ENCODE measurements at regions not wholly inside any gene's neighbourhood (a gene's known extent, or its start where the extent isn't known, plus 50 kb on each side); places are given as distances from the start of the nearest gene placed in this dataset.

DNA sequence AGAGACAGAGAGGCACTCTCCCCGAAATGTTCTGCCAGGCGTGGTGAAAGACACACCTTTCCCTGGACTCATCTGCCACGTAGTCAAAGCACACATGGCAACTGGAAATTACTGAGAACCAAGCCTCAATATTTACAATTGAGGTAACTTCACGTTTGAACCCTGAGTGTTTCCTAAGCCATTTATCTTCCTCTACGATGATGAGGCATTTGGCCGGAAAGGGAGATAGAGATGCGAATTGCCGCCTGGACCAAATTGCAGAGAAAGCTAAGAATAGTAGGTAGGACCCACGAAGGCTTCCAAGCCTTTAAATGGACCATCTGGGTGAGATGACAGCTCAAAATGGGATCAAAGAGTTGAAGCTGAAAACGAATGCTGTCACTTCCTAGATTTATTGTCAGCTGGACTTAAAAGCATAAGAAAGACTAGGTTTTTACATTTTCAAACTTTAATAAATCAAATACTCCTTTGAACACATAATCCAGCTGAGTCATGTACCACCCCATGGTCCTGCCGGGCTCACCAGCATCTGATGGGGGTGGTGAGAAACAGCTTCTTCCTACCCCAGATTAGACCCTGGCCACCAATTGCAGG, 135.6 kb upstream of the LYZL2 start:
- Histone ChIP-seq H4K20me1 (replicated peaks in 1 of 2; ENCODE audit: control insufficient read depth in 1 of 2, insufficient read depth in 2 of 2, low read length in 2 of 2) (no peaks in the 10 kb centered on the region), H3K27me3 (replicated peaks in 1 of 4; ENCODE audit: control insufficient read depth in 3 of 4, extremely low read depth in 1 of 4, insufficient read depth in 3 of 4, low read length in 3 of 4) (no peaks in the 10 kb centered on the region), H2BK20ac (ENCODE audit: low read length) (no peak overlapping the region), H3K4me1 (replicated peaks in 1 of 4; ENCODE audit: control insufficient read depth in 3 of 4, insufficient read depth in 4 of 4, low read length in 3 of 4) (no peaks in the 10 kb centered on the region), H3K79me2 (ENCODE audit: control insufficient read depth in 1 of 2, insufficient read depth in 2 of 2, low read length in 2 of 2) (no peaks in the 10 kb centered on the region), H2BK15ac (ENCODE audit: low read length) (no peak overlapping the region), H4K5ac (ENCODE audit: insufficient read length, low read depth, low read length) (no peak overlapping the region), H3K9ac (replicated peaks in 1 of 4; ENCODE audit: extremely low read depth in 1 of 4, low read depth in 3 of 4, low read length in 3 of 4) (no peak overlapping the region), H3K4me3 (ENCODE audit: extremely low read depth in 1 of 4, insufficient read depth in 2 of 4, low read depth in 3 of 4, low read length in 4 of 4) (no peak overlapping the region), H3K18ac (ENCODE audit: extremely low read depth, low read length) (no peak overlapping the region), H2BK120ac (replicated peaks; ENCODE audit: low read depth, low read length) (no peak overlapping the region), H2BK12ac (ENCODE audit: low read depth, low read length) (no peak overlapping the region), H3K23me2 (ENCODE audit: low read depth, low read length) (no peaks in the 10 kb centered on the region), H2BK5ac (ENCODE audit: low read depth, low read length) (no peak overlapping the region), H3K9me3 (ENCODE audit: insufficient read depth in 2 of 2, low read depth in 1 of 2, low read length in 1 of 2) (peaks cover 10 to 16% of the 10 kb centered on the region in 2 experiments), H3K27ac (ENCODE audit: low read depth, low read length) (no peak overlapping the region), H2AK5ac (ENCODE audit: low read depth, low read length) (no peak overlapping the region), H4K91ac (replicated peaks; ENCODE audit: insufficient read length, low read length) (no peak overlapping the region), H3K36me3 (ENCODE audit: control insufficient read depth in 2 of 4, insufficient read depth in 4 of 4, low read length in 3 of 4) (no peaks in the 10 kb centered on the region), H4K8ac (ENCODE audit: extremely low read depth, insufficient read depth, low read length) (no peak overlapping the region), H3K4me2 (ENCODE audit: insufficient read depth in 1 of 2, low read depth in 2 of 2, low read length in 2 of 2) (no peak overlapping the region), H2AFZ (ENCODE audit: low read length) (no peak overlapping the region), H3K56ac (replicated peaks; ENCODE audit: insufficient read length, low read depth, low read length) (no peak overlapping the region), H3K79me1 (ENCODE audit: low read depth, low read length) (no peaks in the 10 kb centered on the region), H3K23ac (ENCODE audit: insufficient read length) (no peak overlapping the region), H3K4ac (replicated peaks; ENCODE audit: insufficient read length, low read depth, low read length) (no peak overlapping the region), H3K14ac (ENCODE audit: insufficient read length) (no peak overlapping the region)
- POLR2A ChIA-PET (ENCODE audit: partially characterized antibody), result no interaction called here
- CTCF ChIA-PET (ENCODE audit: partially characterized antibody), result interaction anchor here (0.8 to 3.4 kb wide), 4 partner anchors 13 to 715 kb away, joined by 3 to 22 read pairs (median 7); no protein-coding TSS in a partner anchor
- FAIRE-seq, result no peak
- WGBS, 2 experiments (ENCODE audit: extremely low coverage in 1 of 2, insufficient coverage in 1 of 2, insufficient read length in 1 of 2, insufficient replicate concordance in 2 of 2, low coverage in 1 of 2, low lambda C conversion rate in 2 of 2, missing lambda C conversion rate in 1 of 2), result 88% methylated on average over 11 of the region's 11 CpGs; no CpG with 5 or more reads in 1 of the 2 experiments
- no peak for DNase-seq (ENCODE audit: low read depth in 1 of 2, low spot score in 2 of 2)
- TF ChIP-seq POU5F1 (IDR thresholded peaks at IDR 0.05; ENCODE audit: low read depth, low read length) (no peak), KDM1A (IDR thresholded peaks at IDR 0.05; ENCODE audit: borderline replicate concordance, low read length) (no peak), CREB1 (IDR thresholded peaks at IDR 0.05) (no peak), JUN (IDR thresholded peaks at IDR 0.05; ENCODE audit: low read depth, low read length) (no peak), EP300 (IDR thresholded peaks at IDR 0.05; ENCODE audit: borderline replicate concordance in 1 of 2, low read depth in 2 of 2, low read length in 2 of 2) (no peak), SRF (IDR thresholded peaks at IDR 0.05; ENCODE audit: low read depth, low read length) (no peak), TEAD4 (IDR thresholded peaks at IDR 0.05; ENCODE audit: low read depth, low read length) (no peak), RNF2 (IDR thresholded peaks at IDR 0.05; ENCODE audit: borderline replicate concordance, low read depth, low read length, missing control alignments, poor library complexity, severe bottlenecking) (no peak), CTBP2 (IDR thresholded peaks at IDR 0.05; ENCODE audit: borderline replicate concordance, insufficient read depth, insufficient read length, low read length) (no peak), EZH2 (IDR thresholded peaks at IDR 0.05; ENCODE audit: low read depth, low read length, severe bottlenecking) (no peak)
- TF ChIP-seq, protein P1, sequence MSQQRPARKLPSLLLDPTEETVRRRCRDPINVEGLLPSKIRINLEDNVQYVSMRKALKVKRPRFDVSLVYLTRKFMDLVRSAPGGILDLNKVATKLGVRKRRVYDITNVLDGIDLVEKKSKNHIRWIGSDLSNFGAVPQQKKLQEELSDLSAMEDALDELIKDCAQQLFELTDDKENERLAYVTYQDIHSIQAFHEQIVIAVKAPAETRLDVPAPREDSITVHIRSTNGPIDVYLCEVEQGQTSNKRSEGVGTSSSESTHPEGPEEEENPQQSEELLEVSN (IDR thresholded peaks at IDR 0.05), result no peak

Measured in H1 (cell line).